GM21390 (cell line): ENCODE measurements at regions not wholly inside any gene's neighbourhood (a gene's known extent, or its start where the extent isn't known, plus 50 kb on each side); places are given as distances from the start of the nearest gene placed in this dataset.
A peak's percentile ranks its signal among the peaks of the same experiment; 100 is the strongest.
"Not testable (repeated sequence)": the region's sequence is repeated elsewhere in the genome, so short reads cannot be mapped to it uniquely, and the experiment has no call there.

ENCODE experiments used
- ATAC-seq: cut with Tn5 transposase; IDR thresholded peaks from one replicate; pipeline ENCODE4 v1.9.1; 2021; ENCODE audit not compliant: unreplicated experiment

- no peak for ATAC-seq
Observed at GRCh38 chr3:61378311-61378710, 127.1 kb upstream of the FHIT start.

GRCh38 chr3:61381745-61382392 lies 130.6 kb upstream of the FHIT start:
- ATAC-seq, result peak; percentile 89

GRCh38 chr3:61387817-61388216 lies 136.6 kb upstream of the FHIT start:
- ATAC-seq, result no peak

GRCh38 chr3:61393480-61393947 lies 142.3 kb upstream of the FHIT start:
- ATAC-seq, result not testable (repeated sequence)

- no peak for ATAC-seq
Observed at GRCh38 chr3:61401359-61401758, 150.1 kb upstream of the FHIT start.

GRCh38 chr3:61407397-61407796 lies 154.0 kb upstream of the PTPRG start:
- ATAC-seq, result no peak

- no peak for ATAC-seq
Observed at GRCh38 chr3:61409638-61410037, 151.7 kb upstream of the PTPRG start.

- ATAC-seq, result not testable (repeated sequence)
Observed at GRCh38 chr3:61410358-61410757, 151.0 kb upstream of the PTPRG start.

- no peak for ATAC-seq
Observed at GRCh38 chr3:61411009-61411662, 150.2 kb upstream of the PTPRG start.

- peak; percentile 90 for ATAC-seq
Observed at GRCh38 chr3:61414456-61414855, 146.9 kb upstream of the PTPRG start.

- no peak for ATAC-seq
Observed at GRCh38 chr3:61415201-61415600, 146.2 kb upstream of the PTPRG start.

- no peak for ATAC-seq
Observed at GRCh38 chr3:61416618-61417017, 144.8 kb upstream of the PTPRG start.

GRCh38 chr3:61417352-61417751 lies 144.0 kb upstream of the PTPRG start:
- no peak for ATAC-seq

- ATAC-seq, result peak; percentile 67
Observed at GRCh38 chr3:61420136-61420759, 141.1 kb upstream of the PTPRG start.

GRCh38 chr3:61422945-61423673 lies 138.3 kb upstream of the PTPRG start:
- ATAC-seq, result no peak

GRCh38 chr3:61425356-61425755 lies 136.0 kb upstream of the PTPRG start:
- ATAC-seq, result no peak

GRCh38 chr3:61429106-61429505 lies 132.3 kb upstream of the PTPRG start:
- no peak for ATAC-seq

GRCh38 chr3:61434901-61435300 lies 126.5 kb upstream of the PTPRG start:
- ATAC-seq, result not testable (repeated sequence)

- not testable (repeated sequence) for ATAC-seq
Observed at GRCh38 chr3:61435361-61435760, 126.0 kb upstream of the PTPRG start.

- no peak for ATAC-seq
Observed at GRCh38 chr3:61438253-61439121, 122.9 kb upstream of the PTPRG start.

GRCh38 chr3:61439122-61439458 lies 122.3 kb upstream of the PTPRG start:
- no peak for ATAC-seq
